GM12864 (cell line): ENCODE measurements at regions not wholly inside any gene's neighbourhood (a gene's known extent, or its start where the extent isn't known, plus 50 kb on each side); places are given as distances from the start of the nearest gene placed in this dataset.

Source experiments
- DNase-seq: peaks from one replicate; pipeline ENCODE4 v3.0.0-alpha.2; 2011; ENCODE audit warnings: low read depth
- H3K4me3 ChIP-seq: 2 replicates; pipeline ENCODE4 v1.5.1; 2011; ENCODE audit warnings: mild to moderate bottlenecking, low read depth, low read length, control low read depth
- TF ChIP-seq, protein P1 (sequence below): IDR thresholded peaks from 2 replicates; pipeline ENCODE4 v1.5.1; 2011; ENCODE audit warnings: low read depth, mild to moderate bottlenecking, moderate library complexity, low read length, control low read depth, inconsistent platforms; ENCODE audit errors: missing control alignments

- TF ChIP-seq, protein P1, sequence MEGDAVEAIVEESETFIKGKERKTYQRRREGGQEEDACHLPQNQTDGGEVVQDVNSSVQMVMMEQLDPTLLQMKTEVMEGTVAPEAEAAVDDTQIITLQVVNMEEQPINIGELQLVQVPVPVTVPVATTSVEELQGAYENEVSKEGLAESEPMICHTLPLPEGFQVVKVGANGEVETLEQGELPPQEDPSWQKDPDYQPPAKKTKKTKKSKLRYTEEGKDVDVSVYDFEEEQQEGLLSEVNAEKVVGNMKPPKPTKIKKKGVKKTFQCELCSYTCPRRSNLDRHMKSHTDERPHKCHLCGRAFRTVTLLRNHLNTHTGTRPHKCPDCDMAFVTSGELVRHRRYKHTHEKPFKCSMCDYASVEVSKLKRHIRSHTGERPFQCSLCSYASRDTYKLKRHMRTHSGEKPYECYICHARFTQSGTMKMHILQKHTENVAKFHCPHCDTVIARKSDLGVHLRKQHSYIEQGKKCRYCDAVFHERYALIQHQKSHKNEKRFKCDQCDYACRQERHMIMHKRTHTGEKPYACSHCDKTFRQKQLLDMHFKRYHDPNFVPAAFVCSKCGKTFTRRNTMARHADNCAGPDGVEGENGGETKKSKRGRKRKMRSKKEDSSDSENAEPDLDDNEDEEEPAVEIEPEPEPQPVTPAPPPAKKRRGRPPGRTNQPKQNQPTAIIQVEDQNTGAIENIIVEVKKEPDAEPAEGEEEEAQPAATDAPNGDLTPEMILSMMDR: no peak
- no peak overlapping the region for H3K4me3 ChIP-seq
- no peak for DNase-seq
Observed at GRCh38 chrY:15468091-15468490, 943.8 kb downstream of the NLGN4Y start.

DNA sequence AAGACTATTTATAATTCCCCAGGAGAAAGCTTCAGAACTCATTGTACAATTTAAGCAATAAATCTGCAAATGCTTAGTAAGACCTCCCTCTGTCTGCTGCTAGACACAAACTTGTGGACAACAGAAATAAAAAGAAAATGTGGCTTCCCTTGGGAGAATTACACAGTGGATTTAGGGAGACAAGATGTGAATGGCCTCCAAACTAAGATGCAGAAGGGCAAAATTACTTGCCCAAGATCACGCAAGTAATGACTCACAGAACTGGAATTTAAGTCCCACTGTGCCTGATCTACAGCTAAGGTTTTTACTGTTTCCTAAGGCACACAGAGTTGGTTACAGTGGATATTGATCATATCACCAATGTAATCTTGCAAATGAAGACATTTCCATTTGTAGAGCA lies 947.0 kb downstream of the NLGN4Y start:
- no peak for DNase-seq
- H3K4me3 ChIP-seq: no peak overlapping the region
- TF ChIP-seq, protein P1: no peak

DNA sequence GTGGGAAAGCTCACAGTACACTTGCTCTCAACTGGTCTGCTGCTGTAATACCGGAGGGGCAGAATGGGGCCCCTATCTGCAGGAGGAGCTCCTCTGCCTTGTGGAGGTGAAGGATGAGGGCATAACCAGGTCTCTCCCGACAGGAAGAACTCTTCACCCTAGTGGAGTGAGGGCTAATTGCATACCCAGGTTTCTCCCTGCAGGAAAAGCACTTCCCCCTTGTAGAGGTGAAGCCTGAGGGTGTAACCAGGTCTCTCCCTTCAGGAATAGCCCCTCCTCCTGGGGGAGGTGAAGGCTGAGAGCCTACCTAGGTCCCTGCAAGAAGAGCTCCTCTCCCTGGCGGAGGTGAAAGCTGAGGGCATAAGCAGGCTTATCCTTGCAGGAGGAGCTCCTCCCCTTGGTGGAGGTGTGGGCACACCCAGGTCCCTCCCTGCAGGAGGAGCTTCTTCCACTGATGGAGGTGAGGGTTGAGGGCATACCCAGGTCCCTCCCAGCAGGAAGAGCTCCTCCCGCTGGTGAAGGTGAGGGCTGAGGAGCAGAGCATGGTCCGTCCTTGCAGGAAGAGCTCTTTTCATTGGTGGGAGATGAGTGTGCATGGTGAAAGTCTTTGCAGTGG lies 954.1 kb downstream of the NLGN4Y start:
- TF ChIP-seq, protein P1: no peak

GRCh38 chrY:15500536-15500935 lies 976.2 kb downstream of the NLGN4Y start:
- DNase-seq: no peak
- no peak overlapping the region for H3K4me3 ChIP-seq
- TF ChIP-seq, protein P1: no peak

More for the DNA sequence above, 954.1 kb downstream of the NLGN4Y start:
- no peak for DNase-seq
- no peak overlapping the region for H3K4me3 ChIP-seq

DNA sequence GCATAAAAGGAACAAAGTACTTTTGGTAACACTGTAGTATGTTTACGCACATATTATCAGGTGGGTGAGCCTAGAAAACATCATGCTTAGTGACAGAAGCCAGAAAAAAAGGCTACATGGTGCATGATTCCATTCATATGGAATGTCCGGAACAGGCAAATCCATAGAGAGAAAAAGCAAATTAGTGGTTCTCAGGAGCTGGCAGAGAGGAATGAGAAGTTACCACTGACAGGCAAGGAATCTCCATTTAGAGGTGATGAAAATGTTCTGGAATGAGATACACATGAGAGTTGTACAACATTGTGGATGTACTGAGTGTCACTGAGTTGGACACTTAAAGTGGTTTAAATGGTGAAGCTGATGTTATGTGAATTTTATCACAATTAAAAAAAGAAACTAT lies 976.9 kb downstream of the NLGN4Y start:
- no peak for DNase-seq
- TF ChIP-seq, protein P1: no peak
- H3K4me3 ChIP-seq: no peak overlapping the region

GRCh38 chrY:15510288-15510687 lies 986.0 kb downstream of the NLGN4Y start:
- TF ChIP-seq, protein P1: no peak
- DNase-seq: no peak
- no peak overlapping the region for H3K4me3 ChIP-seq

DNA sequence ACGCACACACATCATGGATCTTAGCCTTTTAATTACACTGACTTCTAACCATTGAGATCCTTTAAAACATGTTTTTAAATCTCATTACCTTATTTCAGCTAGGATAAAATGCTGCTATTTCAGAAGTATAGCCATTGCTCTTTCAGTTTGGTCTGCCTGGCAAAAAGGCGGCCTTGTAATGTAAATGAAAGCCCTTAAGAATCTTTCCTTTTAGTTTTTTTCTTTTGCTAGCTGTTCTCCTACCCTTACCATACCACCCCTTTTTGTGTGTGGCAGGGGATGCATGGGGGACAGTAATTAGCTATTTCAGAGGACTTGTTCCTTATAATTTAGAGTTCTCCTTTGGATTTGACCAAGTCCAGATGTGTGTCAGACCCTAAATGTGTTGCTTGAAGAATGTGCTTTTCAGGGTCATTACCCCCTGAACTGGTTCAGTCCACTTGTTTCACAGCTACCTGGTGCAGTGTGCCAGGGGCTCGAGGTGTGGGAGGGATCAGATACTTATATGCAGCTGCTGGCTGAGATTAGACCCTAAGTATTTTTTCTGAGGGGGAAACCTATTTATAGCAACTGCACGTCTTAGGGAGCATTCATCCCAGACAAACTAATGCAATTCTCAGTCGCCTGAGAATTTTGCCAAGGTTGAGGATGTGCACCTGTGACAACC lies 986.8 kb downstream of the NLGN4Y start:
- TF ChIP-seq, protein P1: no peak
- no peak overlapping the region for H3K4me3 ChIP-seq
- DNase-seq: no peak
